HepG2 (cell line): ENCODE measurements at regions not wholly inside any gene's neighbourhood (a gene's known extent, or its start where the extent isn't known, plus 50 kb on each side); places are given as distances from the start of the nearest gene placed in this dataset.

Source experiments
- ARID2 ChIP-seq: sonication (generic); formaldehyde crosslinking; IDR thresholded peaks from 2 replicates; pipeline ENCODE4 v1.8.1; 2022; ENCODE audit warnings: mild to moderate bottlenecking, missing genetic modification reagents, borderline replicate concordance
- FIP1L1 ChIP-seq: fragments of 200-400 bp; formaldehyde crosslinking; IDR thresholded peaks from 2 replicates; pipeline ENCODE4 v1.6.1; 2018; ENCODE audit warnings: low read depth, mild to moderate bottlenecking, low read length, moderate library complexity, borderline replicate concordance; ENCODE audit not compliant: insufficient read depth
- FOXC1 ChIP-seq: sonication (generic); formaldehyde crosslinking; IDR thresholded peaks from 2 replicates; pipeline ENCODE4 v1.8.0; 2022; ENCODE audit warnings: mild to moderate bottlenecking, missing genetic modification reagents, borderline replicate concordance
- GTF2F1 ChIP-seq: fragments of 150-350 bp; IDR thresholded peaks from 2 replicates; pipeline ENCODE4 v1.6.1; 2014; ENCODE audit warnings: low read length
- HDAC1 ChIP-seq: sonication (generic); formaldehyde crosslinking; IDR thresholded peaks from 2 replicates; pipeline ENCODE4 v1.5.1; 2020; ENCODE audit warnings: mild to moderate bottlenecking, missing genetic modification reagents
- PCBP1 ChIP-seq: fragments of 200-400 bp; formaldehyde crosslinking; IDR thresholded peaks from 2 replicates; pipeline ENCODE4 v1.6.1; 2017; ENCODE audit warnings: mild to moderate bottlenecking, low read depth, low read length, borderline replicate concordance
- U2AF2 ChIP-seq: fragments of 200-400 bp; formaldehyde crosslinking; IDR thresholded peaks from 2 replicates; pipeline ENCODE4 v1.6.1; 2017; ENCODE audit warnings: low read depth, mild to moderate bottlenecking, low read length
- ZNF510 ChIP-seq: sonication (generic); formaldehyde crosslinking; IDR thresholded peaks from 2 replicates; pipeline ENCODE4 v1.4.0; 2020; ENCODE audit warnings: low read depth, mild to moderate bottlenecking, missing genetic modification reagents
- ZNF720 ChIP-seq: sonication (generic); formaldehyde crosslinking; IDR thresholded peaks from 2 replicates; pipeline ENCODE4 v1.4.0; 2020; ENCODE audit warnings: missing genetic modification reagents
- ZNF772 ChIP-seq: sonication (generic); formaldehyde crosslinking; IDR thresholded peaks from 2 replicates; pipeline ENCODE4 v1.5.0; 2020; ENCODE audit warnings: mild to moderate bottlenecking, missing genetic modification reagents
- TF ChIP-seq, protein P1 (sequence below): sonication (generic); formaldehyde crosslinking; IDR thresholded peaks from 2 replicates; pipeline ENCODE4 v1.4.0; 2020; ENCODE audit warnings: missing genetic modification reagents
- TF ChIP-seq, protein P2 (sequence below): sonication (generic); formaldehyde crosslinking; IDR thresholded peaks from 2 replicates; pipeline ENCODE4 v1.5.0; 2020; ENCODE audit warnings: mild to moderate bottlenecking, missing genetic modification reagents, borderline replicate concordance
- TF ChIP-seq, protein P3 (sequence below): IDR thresholded peaks from 2 replicates; pipeline ENCODE4 v1.6.1; 2016; ENCODE audit warnings: mild to moderate bottlenecking
- TF ChIP-seq, protein P4 (sequence below): sonication (generic); formaldehyde crosslinking; IDR thresholded peaks from 2 replicates; pipeline ENCODE4 v1.5.0; 2020; ENCODE audit warnings: mild to moderate bottlenecking, missing genetic modification reagents
- TF ChIP-seq, protein P5 (sequence below), 2 experiments: sonication (generic) in 1 of 2; formaldehyde crosslinking in 1 of 2; IDR thresholded peaks; 2 replicates each; pipeline versions ENCODE4 v1.5.1 to v1.6.1; 2011 to 2020; ENCODE audit warnings: borderline replicate concordance in 1 of 2, low read depth in 1 of 2, low read length in 1 of 2, mild to moderate bottlenecking in 1 of 2, missing genetic modification reagents in 1 of 2, moderate library complexity in 1 of 2

DNA sequence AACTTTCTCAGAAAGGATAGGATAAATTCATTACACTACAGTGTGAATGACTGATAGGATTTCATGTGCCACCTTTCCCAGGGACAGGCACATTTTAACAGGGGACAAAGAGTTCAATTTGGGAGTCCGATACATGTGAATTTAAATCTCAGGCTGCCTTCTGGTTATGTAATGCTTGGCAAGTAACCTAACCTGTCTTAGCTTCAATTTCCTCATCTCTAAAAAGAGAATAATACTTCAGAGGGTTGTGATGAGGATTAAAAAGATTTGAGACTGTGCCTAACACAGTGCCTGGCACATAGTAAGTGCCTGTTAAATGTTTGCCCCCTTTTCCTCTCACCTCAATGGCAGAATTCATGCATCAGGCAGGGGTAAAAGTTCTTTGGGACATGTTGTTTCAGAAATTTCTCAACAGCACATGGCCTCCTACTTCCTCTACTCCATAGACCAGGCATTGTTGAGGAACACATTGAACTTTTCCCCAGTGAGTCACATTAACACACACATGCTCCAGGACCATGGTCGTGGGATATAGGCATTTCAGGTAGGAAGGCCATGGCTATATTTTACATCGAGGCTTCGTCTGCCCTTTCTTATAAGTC, 94.6 kb upstream of the EGFLAM start (continued):
- TF ChIP-seq, protein P1, sequence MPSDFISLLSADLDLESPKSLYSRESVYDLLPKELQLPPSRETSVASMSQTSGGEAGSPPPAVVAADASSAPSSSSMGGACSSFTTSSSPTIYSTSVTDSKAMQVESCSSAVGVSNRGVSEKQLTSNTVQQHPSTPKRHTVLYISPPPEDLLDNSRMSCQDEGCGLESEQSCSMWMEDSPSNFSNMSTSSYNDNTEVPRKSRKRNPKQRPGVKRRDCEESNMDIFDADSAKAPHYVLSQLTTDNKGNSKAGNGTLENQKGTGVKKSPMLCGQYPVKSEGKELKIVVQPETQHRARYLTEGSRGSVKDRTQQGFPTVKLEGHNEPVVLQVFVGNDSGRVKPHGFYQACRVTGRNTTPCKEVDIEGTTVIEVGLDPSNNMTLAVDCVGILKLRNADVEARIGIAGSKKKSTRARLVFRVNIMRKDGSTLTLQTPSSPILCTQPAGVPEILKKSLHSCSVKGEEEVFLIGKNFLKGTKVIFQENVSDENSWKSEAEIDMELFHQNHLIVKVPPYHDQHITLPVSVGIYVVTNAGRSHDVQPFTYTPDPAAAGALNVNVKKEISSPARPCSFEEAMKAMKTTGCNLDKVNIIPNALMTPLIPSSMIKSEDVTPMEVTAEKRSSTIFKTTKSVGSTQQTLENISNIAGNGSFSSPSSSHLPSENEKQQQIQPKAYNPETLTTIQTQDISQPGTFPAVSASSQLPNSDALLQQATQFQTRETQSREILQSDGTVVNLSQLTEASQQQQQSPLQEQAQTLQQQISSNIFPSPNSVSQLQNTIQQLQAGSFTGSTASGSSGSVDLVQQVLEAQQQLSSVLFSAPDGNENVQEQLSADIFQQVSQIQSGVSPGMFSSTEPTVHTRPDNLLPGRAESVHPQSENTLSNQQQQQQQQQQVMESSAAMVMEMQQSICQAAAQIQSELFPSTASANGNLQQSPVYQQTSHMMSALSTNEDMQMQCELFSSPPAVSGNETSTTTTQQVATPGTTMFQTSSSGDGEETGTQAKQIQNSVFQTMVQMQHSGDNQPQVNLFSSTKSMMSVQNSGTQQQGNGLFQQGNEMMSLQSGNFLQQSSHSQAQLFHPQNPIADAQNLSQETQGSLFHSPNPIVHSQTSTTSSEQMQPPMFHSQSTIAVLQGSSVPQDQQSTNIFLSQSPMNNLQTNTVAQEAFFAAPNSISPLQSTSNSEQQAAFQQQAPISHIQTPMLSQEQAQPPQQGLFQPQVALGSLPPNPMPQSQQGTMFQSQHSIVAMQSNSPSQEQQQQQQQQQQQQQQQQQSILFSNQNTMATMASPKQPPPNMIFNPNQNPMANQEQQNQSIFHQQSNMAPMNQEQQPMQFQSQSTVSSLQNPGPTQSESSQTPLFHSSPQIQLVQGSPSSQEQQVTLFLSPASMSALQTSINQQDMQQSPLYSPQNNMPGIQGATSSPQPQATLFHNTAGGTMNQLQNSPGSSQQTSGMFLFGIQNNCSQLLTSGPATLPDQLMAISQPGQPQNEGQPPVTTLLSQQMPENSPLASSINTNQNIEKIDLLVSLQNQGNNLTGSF: no peak
- TF ChIP-seq, protein P2, sequence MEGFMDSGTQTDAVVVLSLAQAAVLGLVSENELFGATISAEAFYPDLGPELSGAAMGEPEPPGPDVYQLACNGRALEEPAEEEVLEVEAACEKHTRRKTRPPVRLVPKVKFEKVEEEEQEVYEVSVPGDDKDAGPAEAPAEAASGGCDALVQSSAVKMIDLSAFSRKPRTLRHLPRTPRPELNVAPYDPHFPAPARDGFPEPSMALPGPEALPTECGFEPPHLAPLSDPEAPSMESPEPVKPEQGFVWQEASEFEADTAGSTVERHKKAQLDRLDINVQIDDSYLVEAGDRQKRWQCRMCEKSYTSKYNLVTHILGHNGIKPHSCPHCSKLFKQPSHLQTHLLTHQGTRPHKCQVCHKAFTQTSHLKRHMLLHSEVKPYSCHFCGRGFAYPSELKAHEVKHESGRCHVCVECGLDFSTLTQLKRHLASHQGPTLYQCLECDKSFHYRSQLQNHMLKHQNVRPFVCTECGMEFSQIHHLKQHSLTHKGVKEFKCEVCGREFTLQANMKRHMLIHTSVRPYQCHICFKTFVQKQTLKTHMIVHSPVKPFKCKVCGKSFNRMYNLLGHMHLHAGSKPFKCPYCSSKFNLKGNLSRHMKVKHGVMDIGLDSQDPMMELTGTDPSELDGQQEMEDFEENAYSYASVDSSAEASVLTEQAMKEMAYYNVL (CRISPR knock-in tag): no peak
- TF ChIP-seq ZNF772 (CRISPR knock-in tag): no peak
- TF ChIP-seq ZNF510 (CRISPR knock-in tag): no peak
- TF ChIP-seq PCBP1: no peak
- no peak for TF ChIP-seq GTF2F1
- TF ChIP-seq, protein P3, sequence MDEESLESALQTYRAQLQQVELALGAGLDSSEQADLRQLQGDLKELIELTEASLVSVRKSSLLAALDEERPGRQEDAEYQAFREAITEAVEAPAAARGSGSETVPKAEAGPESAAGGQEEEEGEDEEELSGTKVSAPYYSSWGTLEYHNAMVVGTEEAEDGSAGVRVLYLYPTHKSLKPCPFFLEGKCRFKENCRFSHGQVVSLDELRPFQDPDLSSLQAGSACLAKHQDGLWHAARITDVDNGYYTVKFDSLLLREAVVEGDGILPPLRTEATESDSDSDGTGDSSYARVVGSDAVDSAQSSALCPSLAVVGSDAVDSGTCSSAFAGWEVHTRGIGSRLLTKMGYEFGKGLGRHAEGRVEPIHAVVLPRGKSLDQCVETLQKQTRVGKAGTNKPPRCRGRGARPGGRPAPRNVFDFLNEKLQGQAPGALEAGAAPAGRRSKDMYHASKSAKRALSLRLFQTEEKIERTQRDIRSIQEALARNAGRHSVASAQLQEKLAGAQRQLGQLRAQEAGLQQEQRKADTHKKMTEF (CRISPR knock-in tag): peak; percentile 82
- no peak for TF ChIP-seq FIP1L1
- no peak for TF ChIP-seq U2AF2
- TF ChIP-seq HDAC1 (CRISPR knock-in tag): 0 out of 2 replicates have a peak, but pooled peaks have one; percentile 32
- no peak for TF ChIP-seq ZNF720 (CRISPR knock-in tag)
- no peak for TF ChIP-seq ARID2
- TF ChIP-seq, protein P4, sequence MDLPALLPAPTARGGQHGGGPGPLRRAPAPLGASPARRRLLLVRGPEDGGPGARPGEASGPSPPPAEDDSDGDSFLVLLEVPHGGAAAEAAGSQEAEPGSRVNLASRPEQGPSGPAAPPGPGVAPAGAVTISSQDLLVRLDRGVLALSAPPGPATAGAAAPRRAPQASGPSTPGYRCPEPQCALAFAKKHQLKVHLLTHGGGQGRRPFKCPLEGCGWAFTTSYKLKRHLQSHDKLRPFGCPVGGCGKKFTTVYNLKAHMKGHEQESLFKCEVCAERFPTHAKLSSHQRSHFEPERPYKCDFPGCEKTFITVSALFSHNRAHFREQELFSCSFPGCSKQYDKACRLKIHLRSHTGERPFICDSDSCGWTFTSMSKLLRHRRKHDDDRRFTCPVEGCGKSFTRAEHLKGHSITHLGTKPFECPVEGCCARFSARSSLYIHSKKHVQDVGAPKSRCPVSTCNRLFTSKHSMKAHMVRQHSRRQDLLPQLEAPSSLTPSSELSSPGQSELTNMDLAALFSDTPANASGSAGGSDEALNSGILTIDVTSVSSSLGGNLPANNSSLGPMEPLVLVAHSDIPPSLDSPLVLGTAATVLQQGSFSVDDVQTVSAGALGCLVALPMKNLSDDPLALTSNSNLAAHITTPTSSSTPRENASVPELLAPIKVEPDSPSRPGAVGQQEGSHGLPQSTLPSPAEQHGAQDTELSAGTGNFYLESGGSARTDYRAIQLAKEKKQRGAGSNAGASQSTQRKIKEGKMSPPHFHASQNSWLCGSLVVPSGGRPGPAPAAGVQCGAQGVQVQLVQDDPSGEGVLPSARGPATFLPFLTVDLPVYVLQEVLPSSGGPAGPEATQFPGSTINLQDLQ (CRISPR knock-in tag): no peak
- no peak for TF ChIP-seq FOXC1 (CRISPR knock-in tag)
- TF ChIP-seq, protein P5, sequence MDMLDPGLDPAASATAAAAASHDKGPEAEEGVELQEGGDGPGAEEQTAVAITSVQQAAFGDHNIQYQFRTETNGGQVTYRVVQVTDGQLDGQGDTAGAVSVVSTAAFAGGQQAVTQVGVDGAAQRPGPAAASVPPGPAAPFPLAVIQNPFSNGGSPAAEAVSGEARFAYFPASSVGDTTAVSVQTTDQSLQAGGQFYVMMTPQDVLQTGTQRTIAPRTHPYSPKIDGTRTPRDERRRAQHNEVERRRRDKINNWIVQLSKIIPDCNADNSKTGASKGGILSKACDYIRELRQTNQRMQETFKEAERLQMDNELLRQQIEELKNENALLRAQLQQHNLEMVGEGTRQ (IDR thresholded peaks at IDR 0.05; ENCODE audit: low read depth, low read length): no peak
- TF ChIP-seq, protein P5 (CRISPR knock-in tag; IDR thresholded peaks at IDR 0.05; ENCODE audit: borderline replicate concordance): no peak
